ENCODE measurements at regions not wholly inside any gene's neighbourhood (a gene's known extent, or its start where the extent isn't known, plus 50 kb on each side); places are given as distances from the start of the nearest gene placed in this dataset.

GRCh38 chr18:73511771-73512503 is 635.7 kb downstream of the FBXO15 start:
- Mint-ChIP-seq H3K27me3 (no peaks in the 10 kb centered on the region), H3K36me3 (no peaks in the 10 kb centered on the region), H3K4me3 (no peak overlapping the region), H3K9me3 (no peaks in the 10 kb centered on the region), H3K27ac (no peak overlapping the region), H3K4me1 (ENCODE audit: unreplicated experiment) (no peaks in the 10 kb centered on the region)
- no peak for TF ChIP-seq CTCF (conservative IDR thresholded peaks at IDR 0.05)
- DNase-seq (ENCODE audit: extremely low spot score, unreplicated experiment) = no peak

- H3K9me3 Mint-ChIP-seq = no peaks in the 10 kb centered on the region
- H3K4me1 Mint-ChIP-seq (ENCODE audit: unreplicated experiment) = no peaks in the 10 kb centered on the region
- no peaks in the 10 kb centered on the region for H3K27me3 Mint-ChIP-seq
- H3K36me3 Mint-ChIP-seq = no peaks in the 10 kb centered on the region
- DNase-seq (ENCODE audit: extremely low spot score, unreplicated experiment) = no peak
- no peak overlapping the region for H3K4me3 Mint-ChIP-seq
- H3K27ac Mint-ChIP-seq = no peak overlapping the region
- TF ChIP-seq CTCF (conservative IDR thresholded peaks at IDR 0.05) = no peak
Measured at GRCh38 chr18:73509460-73509859, 638.2 kb downstream of the FBXO15 start.

- H3K27ac Mint-ChIP-seq = no peak overlapping the region
- no peak for TF ChIP-seq CTCF (conservative IDR thresholded peaks at IDR 0.05)
- no peaks in the 10 kb centered on the region for H3K27me3 Mint-ChIP-seq
- no peaks in the 10 kb centered on the region for H3K4me1 Mint-ChIP-seq (ENCODE audit: unreplicated experiment)
- H3K9me3 Mint-ChIP-seq = no peaks in the 10 kb centered on the region
- no peaks in the 10 kb centered on the region for H3K36me3 Mint-ChIP-seq
- no peak overlapping the region for H3K4me3 Mint-ChIP-seq
- no peak for DNase-seq (ENCODE audit: extremely low spot score, unreplicated experiment)
Measured at GRCh38 chr18:73503326-73503725, 635.5 kb upstream of the NETO1 start.

GRCh38 chr18:73487966-73488365 is 620.2 kb upstream of the NETO1 start:
- no peak for TF ChIP-seq CTCF (conservative IDR thresholded peaks at IDR 0.05)
- H3K4me3 Mint-ChIP-seq = no peak overlapping the region
- H3K9me3 Mint-ChIP-seq = no peaks in the 10 kb centered on the region
- H3K4me1 Mint-ChIP-seq (ENCODE audit: unreplicated experiment) = no peaks in the 10 kb centered on the region
- DNase-seq (ENCODE audit: extremely low spot score, unreplicated experiment) = no peak
- H3K27me3 Mint-ChIP-seq = no peaks in the 10 kb centered on the region
- H3K27ac Mint-ChIP-seq = no peak overlapping the region
- H3K36me3 Mint-ChIP-seq = no peaks in the 10 kb centered on the region

GRCh38 chr18:73485166-73485565 is 617.4 kb upstream of the NETO1 start:
- H3K4me3 Mint-ChIP-seq = no peak overlapping the region
- no peaks in the 10 kb centered on the region for H3K27me3 Mint-ChIP-seq
- no peaks in the 10 kb centered on the region for H3K4me1 Mint-ChIP-seq (ENCODE audit: unreplicated experiment)
- H3K27ac Mint-ChIP-seq = no peak overlapping the region
- H3K36me3 Mint-ChIP-seq = no peaks in the 10 kb centered on the region
- TF ChIP-seq CTCF (conservative IDR thresholded peaks at IDR 0.05) = no peak
- DNase-seq (ENCODE audit: extremely low spot score, unreplicated experiment) = no peak
- H3K9me3 Mint-ChIP-seq = no peaks in the 10 kb centered on the region

Measured in type B pancreatic cell (in vitro differentiated cells).